Spleen (tissue), 7 donors: ENCODE measurements at regions not wholly inside any gene's neighbourhood (a gene's known extent, or its start where the extent isn't known, plus 50 kb on each side); places are given as distances from the start of the nearest gene placed in this dataset.

Experiments used
- POLR2A ChIP-seq, 3 donors: fragments of 450-650 bp; IDR thresholded peaks; one replicate each; pipeline ENCODE4 v1.5.1; 2017; ENCODE audit warnings: antibody characterized with exemption in 3 of 3, mild to moderate bottlenecking in 1 of 3
- POLR2AphosphoS5 ChIP-seq, 3 donors: sonication (generic); formaldehyde crosslinking; IDR thresholded peaks; one replicate each; pipeline ENCODE4 v1.5.1; 2017; ENCODE audit warnings: antibody characterized with exemption in 3 of 3
- TF ChIP-seq, protein P1 (sequence below), 11 experiments: fragments of 200-600 bp in 7 of 11; fragments of 450-650 bp in 4 of 11; sonication (generic) in 4 of 11; IDR thresholded peaks in 8 of 11; conservative IDR thresholded peaks in 3 of 11; 1 replicate in 7 of 11; 2 replicates in 4 of 11; pipeline versions ENCODE4 v1.4.0 to v1.8.0; 2016 to 2021; ENCODE audit warnings: antibody characterized with exemption in 11 of 11, inconsistent platforms in 4 of 11, mild to moderate bottlenecking in 1 of 11
- donor health status: DM: no; HTN: no; CAD: no; lungs with moderate emphysema.
- donor health status: DM: no; HTN: no; CAD: no.
- donor health status: DM: no; HTN: no; CAD: no.

DNA sequence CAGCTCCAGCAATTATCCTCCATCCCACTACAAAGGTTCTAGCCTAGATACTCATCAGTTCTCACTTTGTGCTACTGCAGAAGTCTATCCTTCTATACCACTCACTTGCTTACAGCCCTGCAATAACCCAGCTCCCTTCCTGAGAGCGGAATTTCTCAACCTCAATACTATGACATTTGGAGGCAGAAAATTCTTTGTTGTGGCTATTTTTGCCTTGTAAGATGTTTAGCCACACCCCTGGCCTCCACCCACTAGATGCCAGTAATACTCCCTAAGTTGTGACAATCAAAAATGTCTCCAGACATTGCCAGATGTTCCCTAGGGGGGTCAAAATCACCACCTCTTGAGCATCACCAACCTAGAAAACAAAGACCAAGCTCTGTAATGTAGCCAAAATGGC is 149.5 kb downstream of the QDPR start:
- TF ChIP-seq, protein P1, sequence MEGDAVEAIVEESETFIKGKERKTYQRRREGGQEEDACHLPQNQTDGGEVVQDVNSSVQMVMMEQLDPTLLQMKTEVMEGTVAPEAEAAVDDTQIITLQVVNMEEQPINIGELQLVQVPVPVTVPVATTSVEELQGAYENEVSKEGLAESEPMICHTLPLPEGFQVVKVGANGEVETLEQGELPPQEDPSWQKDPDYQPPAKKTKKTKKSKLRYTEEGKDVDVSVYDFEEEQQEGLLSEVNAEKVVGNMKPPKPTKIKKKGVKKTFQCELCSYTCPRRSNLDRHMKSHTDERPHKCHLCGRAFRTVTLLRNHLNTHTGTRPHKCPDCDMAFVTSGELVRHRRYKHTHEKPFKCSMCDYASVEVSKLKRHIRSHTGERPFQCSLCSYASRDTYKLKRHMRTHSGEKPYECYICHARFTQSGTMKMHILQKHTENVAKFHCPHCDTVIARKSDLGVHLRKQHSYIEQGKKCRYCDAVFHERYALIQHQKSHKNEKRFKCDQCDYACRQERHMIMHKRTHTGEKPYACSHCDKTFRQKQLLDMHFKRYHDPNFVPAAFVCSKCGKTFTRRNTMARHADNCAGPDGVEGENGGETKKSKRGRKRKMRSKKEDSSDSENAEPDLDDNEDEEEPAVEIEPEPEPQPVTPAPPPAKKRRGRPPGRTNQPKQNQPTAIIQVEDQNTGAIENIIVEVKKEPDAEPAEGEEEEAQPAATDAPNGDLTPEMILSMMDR (IDR thresholded peaks at IDR 0.05 in 8 of 11, conservative IDR thresholded peaks at IDR 0.05 in 3 of 11), result no peak
- TF ChIP-seq POLR2A (IDR thresholded peaks at IDR 0.05) (no peak), POLR2AphosphoS5 (IDR thresholded peaks at IDR 0.05) (no peak)
